ENCODE measurements at regions not wholly inside any gene's neighbourhood (a gene's known extent, or its start where the extent isn't known, plus 50 kb on each side); places are given as distances from the start of the nearest gene placed in this dataset.

- ATAC-seq (ENCODE audit: low read depth in 2 of 2) (no peak), DNase-seq (no peak)
- Mint-ChIP-seq H3K9me3 (peaks cover 0 to 4% (median 0%) of the 10 kb centered on the region in 7 donors), H3K36me3 (no peaks in the 10 kb centered on the region), H3K27me3 (peaks cover 5% of the 10 kb centered on the region), H3K27ac (no peak overlapping the region), H3K4me1 (no peaks in the 10 kb centered on the region), H3K4me3 (no peak overlapping the region)
- H3K9me3 ChIP-seq (ENCODE audit: control insufficient read depth in 2 of 2, low read length in 2 of 2): no peaks in the 10 kb centered on the region
- H3K36me3 ChIP-seq (ENCODE audit: control insufficient read depth, insufficient read depth, low read length): no peaks in the 10 kb centered on the region
- H3K4me1 ChIP-seq (ENCODE audit: control insufficient read depth, insufficient read depth, low read length, poor library complexity, severe bottlenecking): no peaks in the 10 kb centered on the region
- no peaks in the 10 kb centered on the region for H3K27me3 ChIP-seq (ENCODE audit: control insufficient read depth, insufficient read depth, low read length)
- H3K27ac ChIP-seq (ENCODE audit: insufficient read depth, low read length, poor library complexity, severe bottlenecking): no peak overlapping the region
- no peak overlapping the region for H3K4me3 ChIP-seq (ENCODE audit: low read depth, low read length)
Measured at GRCh38 chr1:37143800-37144199, 109.5 kb upstream of the GRIK3 start.

GRCh38 chr1:37146071-37146470, 111.8 kb upstream of the GRIK3 start:
- Mint-ChIP-seq H3K27me3 (peaks cover 5% of the 10 kb centered on the region), H3K27ac (no peak overlapping the region), H3K4me1 (no peaks in the 10 kb centered on the region), H3K36me3 (no peaks in the 10 kb centered on the region), H3K9me3 (peaks cover 0 to 2% (median 0%) of the 10 kb centered on the region in 7 donors), H3K4me3 (no peak overlapping the region)
- H3K36me3 ChIP-seq (ENCODE audit: control insufficient read depth, insufficient read depth, low read length): no peaks in the 10 kb centered on the region
- no peak for DNase-seq
- no peaks in the 10 kb centered on the region for H3K27me3 ChIP-seq (ENCODE audit: control insufficient read depth, insufficient read depth, low read length)
- H3K4me1 ChIP-seq (ENCODE audit: control insufficient read depth, insufficient read depth, low read length, poor library complexity, severe bottlenecking): no peaks in the 10 kb centered on the region
- H3K27ac ChIP-seq (ENCODE audit: insufficient read depth, low read length, poor library complexity, severe bottlenecking): no peak overlapping the region
- H3K9me3 ChIP-seq (ENCODE audit: control insufficient read depth in 2 of 2, low read length in 2 of 2): no peaks in the 10 kb centered on the region
- no peak overlapping the region for H3K4me3 ChIP-seq (ENCODE audit: low read depth, low read length)
- ATAC-seq (ENCODE audit: low read depth in 2 of 2): no peak

GRCh38 chr1:37147392-37147831, 113.1 kb upstream of the GRIK3 start:
- DNase-seq (no peak), ATAC-seq (ENCODE audit: low read depth in 2 of 2) (no peak)
- Histone ChIP-seq H3K27me3 (ENCODE audit: control insufficient read depth, insufficient read depth, low read length) (no peaks in the 10 kb centered on the region), H3K36me3 (ENCODE audit: control insufficient read depth, insufficient read depth, low read length) (no peaks in the 10 kb centered on the region), H3K4me3 (ENCODE audit: low read depth, low read length) (no peak overlapping the region), H3K27ac (ENCODE audit: insufficient read depth, low read length, poor library complexity, severe bottlenecking) (no peak overlapping the region), H3K4me1 (ENCODE audit: control insufficient read depth, insufficient read depth, low read length, poor library complexity, severe bottlenecking) (no peaks in the 10 kb centered on the region), H3K9me3 (ENCODE audit: control insufficient read depth in 2 of 2, low read length in 2 of 2) (no peaks in the 10 kb centered on the region)
- Mint-ChIP-seq H3K9me3 (peaks cover 0 to 2% (median 0%) of the 10 kb centered on the region in 7 donors), H3K36me3 (no peaks in the 10 kb centered on the region), H3K4me3 (no peak overlapping the region), H3K27ac (no peak overlapping the region), H3K4me1 (no peaks in the 10 kb centered on the region), H3K27me3 (peaks cover 5% of the 10 kb centered on the region)

- DNase-seq (no peak), ATAC-seq (ENCODE audit: low read depth in 2 of 2) (no peak)
- H3K36me3 ChIP-seq (ENCODE audit: control insufficient read depth, insufficient read depth, low read length): no peaks in the 10 kb centered on the region
- no peaks in the 10 kb centered on the region for H3K9me3 ChIP-seq (ENCODE audit: control insufficient read depth in 2 of 2, low read length in 2 of 2)
- no peak overlapping the region for H3K27ac ChIP-seq (ENCODE audit: insufficient read depth, low read length, poor library complexity, severe bottlenecking)
- no peak overlapping the region for H3K4me3 ChIP-seq (ENCODE audit: low read depth, low read length)
- no peak overlapping the region for H3K27ac Mint-ChIP-seq
- no peaks in the 10 kb centered on the region for H3K27me3 ChIP-seq (ENCODE audit: control insufficient read depth, insufficient read depth, low read length)
- peaks cover 0 to 2% (median 0%) of the 10 kb centered on the region in 7 donors for H3K9me3 Mint-ChIP-seq
- H3K4me3 Mint-ChIP-seq: no peak overlapping the region
- H3K4me1 ChIP-seq (ENCODE audit: control insufficient read depth, insufficient read depth, low read length, poor library complexity, severe bottlenecking): no peaks in the 10 kb centered on the region
- H3K27me3 Mint-ChIP-seq: peaks cover 5% of the 10 kb centered on the region
- no peaks in the 10 kb centered on the region for H3K36me3 Mint-ChIP-seq
- H3K4me1 Mint-ChIP-seq: no peaks in the 10 kb centered on the region
Measured at GRCh38 chr1:37147906-37148305, 113.6 kb upstream of the GRIK3 start.

GRCh38 chr1:37148663-37149062, 114.3 kb upstream of the GRIK3 start:
- Mint-ChIP-seq H3K9me3 (peaks cover 0 to 1% (median 0%) of the 10 kb centered on the region in 7 donors), H3K36me3 (no peaks in the 10 kb centered on the region), H3K4me3 (no peak overlapping the region), H3K4me1 (no peaks in the 10 kb centered on the region), H3K27ac (no peak overlapping the region), H3K27me3 (peaks cover 5% of the 10 kb centered on the region)
- Histone ChIP-seq H3K4me3 (ENCODE audit: low read depth, low read length) (no peak overlapping the region), H3K36me3 (ENCODE audit: control insufficient read depth, insufficient read depth, low read length) (no peaks in the 10 kb centered on the region), H3K27me3 (ENCODE audit: control insufficient read depth, insufficient read depth, low read length) (no peaks in the 10 kb centered on the region), H3K9me3 (ENCODE audit: control insufficient read depth in 2 of 2, low read length in 2 of 2) (no peaks in the 10 kb centered on the region), H3K4me1 (ENCODE audit: control insufficient read depth, insufficient read depth, low read length, poor library complexity, severe bottlenecking) (no peaks in the 10 kb centered on the region), H3K27ac (ENCODE audit: insufficient read depth, low read length, poor library complexity, severe bottlenecking) (no peak overlapping the region)
- ATAC-seq (ENCODE audit: low read depth in 2 of 2) (no peak), DNase-seq (no peak)

GRCh38 chr1:37149296-37149695, 115.0 kb upstream of the GRIK3 start:
- H3K27ac ChIP-seq (ENCODE audit: insufficient read depth, low read length, poor library complexity, severe bottlenecking): no peak overlapping the region
- no peak overlapping the region for H3K4me3 ChIP-seq (ENCODE audit: low read depth, low read length)
- H3K27ac Mint-ChIP-seq: no peak overlapping the region
- H3K36me3 ChIP-seq (ENCODE audit: control insufficient read depth, insufficient read depth, low read length): no peaks in the 10 kb centered on the region
- DNase-seq (no peak), ATAC-seq (ENCODE audit: low read depth in 2 of 2) (no peak)
- no peaks in the 10 kb centered on the region for H3K36me3 Mint-ChIP-seq
- H3K9me3 ChIP-seq (ENCODE audit: control insufficient read depth in 2 of 2, low read length in 2 of 2): no peaks in the 10 kb centered on the region
- no peaks in the 10 kb centered on the region for H3K4me1 ChIP-seq (ENCODE audit: control insufficient read depth, insufficient read depth, low read length, poor library complexity, severe bottlenecking)
- peaks cover 0 to 3% (median 0%) of the 10 kb centered on the region in 7 donors for H3K9me3 Mint-ChIP-seq
- peaks cover 5% of the 10 kb centered on the region for H3K27me3 Mint-ChIP-seq
- H3K4me1 Mint-ChIP-seq: no peaks in the 10 kb centered on the region
- no peak overlapping the region for H3K4me3 Mint-ChIP-seq
- H3K27me3 ChIP-seq (ENCODE audit: control insufficient read depth, insufficient read depth, low read length): no peaks in the 10 kb centered on the region

GRCh38 chr1:37150986-37151385, 116.7 kb upstream of the GRIK3 start:
- Mint-ChIP-seq H3K27ac (no peak overlapping the region), H3K36me3 (no peaks in the 10 kb centered on the region), H3K27me3 (no peaks in the 10 kb centered on the region), H3K4me1 (no peaks in the 10 kb centered on the region), H3K9me3 (peaks cover 0 to 8% (median 0%) of the 10 kb centered on the region in 7 donors), H3K4me3 (no peak overlapping the region)
- Histone ChIP-seq H3K9me3 (ENCODE audit: control insufficient read depth in 2 of 2, low read length in 2 of 2) (no peaks in the 10 kb centered on the region), H3K4me3 (ENCODE audit: low read depth, low read length) (no peak overlapping the region), H3K27me3 (ENCODE audit: control insufficient read depth, insufficient read depth, low read length) (no peaks in the 10 kb centered on the region), H3K4me1 (ENCODE audit: control insufficient read depth, insufficient read depth, low read length, poor library complexity, severe bottlenecking) (no peaks in the 10 kb centered on the region), H3K36me3 (ENCODE audit: control insufficient read depth, insufficient read depth, low read length) (no peaks in the 10 kb centered on the region), H3K27ac (ENCODE audit: insufficient read depth, low read length, poor library complexity, severe bottlenecking) (no peak overlapping the region)
- ATAC-seq (ENCODE audit: low read depth in 2 of 2) (no peak), DNase-seq (no peak)

- ATAC-seq (ENCODE audit: low read depth in 2 of 2): no peak
- no peak overlapping the region for H3K4me3 Mint-ChIP-seq
- Histone ChIP-seq H3K27me3 (ENCODE audit: control insufficient read depth, insufficient read depth, low read length) (no peaks in the 10 kb centered on the region), H3K27ac (ENCODE audit: insufficient read depth, low read length, poor library complexity, severe bottlenecking) (no peak overlapping the region), H3K9me3 (ENCODE audit: control insufficient read depth in 2 of 2, low read length in 2 of 2) (no peaks in the 10 kb centered on the region), H3K4me3 (ENCODE audit: low read depth, low read length) (no peak overlapping the region), H3K36me3 (ENCODE audit: control insufficient read depth, insufficient read depth, low read length) (no peaks in the 10 kb centered on the region), H3K4me1 (ENCODE audit: control insufficient read depth, insufficient read depth, low read length, poor library complexity, severe bottlenecking) (no peaks in the 10 kb centered on the region)
- no peak overlapping the region for H3K27ac Mint-ChIP-seq
- peaks cover 0 to 8% (median 0%) of the 10 kb centered on the region in 7 donors for H3K9me3 Mint-ChIP-seq
- no peaks in the 10 kb centered on the region for H3K27me3 Mint-ChIP-seq
- no peaks in the 10 kb centered on the region for H3K4me1 Mint-ChIP-seq
- H3K36me3 Mint-ChIP-seq: no peaks in the 10 kb centered on the region
- DNase-seq: no peak
Measured at GRCh38 chr1:37151789-37152188, 117.5 kb upstream of the GRIK3 start.
